ENCODE measurements at regions not wholly inside any gene's neighbourhood (a gene's known extent, or its start where the extent isn't known, plus 50 kb on each side); places are given as distances from the start of the nearest gene placed in this dataset.

DNA sequence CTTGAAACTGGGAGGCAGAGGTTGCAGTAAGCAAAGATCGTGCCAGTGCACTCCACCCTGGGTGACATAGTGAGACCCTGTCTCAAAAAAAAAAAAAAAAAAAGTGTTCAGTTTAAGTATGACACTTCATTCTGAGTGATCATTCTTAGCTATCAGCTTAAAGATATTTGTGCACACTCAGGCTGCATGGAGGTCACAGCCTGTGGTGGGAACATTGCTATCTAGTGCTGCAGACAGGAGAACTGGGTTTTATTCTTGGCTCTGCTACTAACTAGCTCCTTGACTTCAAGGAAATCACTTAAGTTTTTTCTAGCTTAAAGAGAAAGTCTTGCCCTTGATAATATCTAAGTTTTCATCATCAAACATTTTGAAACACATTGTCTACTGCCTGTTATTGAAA lies 391.3 kb upstream of the CDH7 start:
- no peaks in the 10 kb centered on the region for H3K4me1 Mint-ChIP-seq (ENCODE audit: low read depth)
- no peak for DNase-seq (ENCODE audit: low spot score)
- TF ChIP-seq, protein P1, sequence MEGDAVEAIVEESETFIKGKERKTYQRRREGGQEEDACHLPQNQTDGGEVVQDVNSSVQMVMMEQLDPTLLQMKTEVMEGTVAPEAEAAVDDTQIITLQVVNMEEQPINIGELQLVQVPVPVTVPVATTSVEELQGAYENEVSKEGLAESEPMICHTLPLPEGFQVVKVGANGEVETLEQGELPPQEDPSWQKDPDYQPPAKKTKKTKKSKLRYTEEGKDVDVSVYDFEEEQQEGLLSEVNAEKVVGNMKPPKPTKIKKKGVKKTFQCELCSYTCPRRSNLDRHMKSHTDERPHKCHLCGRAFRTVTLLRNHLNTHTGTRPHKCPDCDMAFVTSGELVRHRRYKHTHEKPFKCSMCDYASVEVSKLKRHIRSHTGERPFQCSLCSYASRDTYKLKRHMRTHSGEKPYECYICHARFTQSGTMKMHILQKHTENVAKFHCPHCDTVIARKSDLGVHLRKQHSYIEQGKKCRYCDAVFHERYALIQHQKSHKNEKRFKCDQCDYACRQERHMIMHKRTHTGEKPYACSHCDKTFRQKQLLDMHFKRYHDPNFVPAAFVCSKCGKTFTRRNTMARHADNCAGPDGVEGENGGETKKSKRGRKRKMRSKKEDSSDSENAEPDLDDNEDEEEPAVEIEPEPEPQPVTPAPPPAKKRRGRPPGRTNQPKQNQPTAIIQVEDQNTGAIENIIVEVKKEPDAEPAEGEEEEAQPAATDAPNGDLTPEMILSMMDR (IDR thresholded peaks at IDR 0.05), result no peak
- no peak overlapping the region for H3K27ac Mint-ChIP-seq (ENCODE audit: unreplicated experiment)
- H3K27me3 Mint-ChIP-seq (ENCODE audit: low read depth), result no peaks in the 10 kb centered on the region
- H3K36me3 Mint-ChIP-seq (ENCODE audit: low read depth), result no peaks in the 10 kb centered on the region
- H3K9me3 Mint-ChIP-seq (ENCODE audit: low read depth), result no peaks in the 10 kb centered on the region
- no peak overlapping the region for H3K4me3 Mint-ChIP-seq (ENCODE audit: unreplicated experiment)

DNA sequence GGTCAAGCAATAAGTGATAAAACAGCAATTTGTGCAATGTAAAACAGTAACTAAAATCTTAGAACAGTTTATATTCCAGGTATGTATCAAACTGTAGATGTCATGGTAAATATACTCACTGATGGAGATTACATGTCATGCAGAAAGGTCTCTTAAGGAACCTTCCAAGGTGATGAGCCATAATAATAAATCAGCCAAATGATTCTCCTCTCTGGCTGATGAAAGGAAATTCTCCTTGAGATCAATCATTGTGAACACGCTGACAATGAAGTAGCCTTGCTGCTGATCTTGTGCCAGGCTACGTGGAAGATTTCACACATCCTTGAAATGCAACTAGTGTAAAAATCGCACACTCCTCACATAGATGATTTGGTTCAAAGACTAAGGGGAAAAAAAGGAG lies 392.5 kb upstream of the CDH7 start:
- no peaks in the 10 kb centered on the region for H3K9me3 Mint-ChIP-seq (ENCODE audit: low read depth)

DNA sequence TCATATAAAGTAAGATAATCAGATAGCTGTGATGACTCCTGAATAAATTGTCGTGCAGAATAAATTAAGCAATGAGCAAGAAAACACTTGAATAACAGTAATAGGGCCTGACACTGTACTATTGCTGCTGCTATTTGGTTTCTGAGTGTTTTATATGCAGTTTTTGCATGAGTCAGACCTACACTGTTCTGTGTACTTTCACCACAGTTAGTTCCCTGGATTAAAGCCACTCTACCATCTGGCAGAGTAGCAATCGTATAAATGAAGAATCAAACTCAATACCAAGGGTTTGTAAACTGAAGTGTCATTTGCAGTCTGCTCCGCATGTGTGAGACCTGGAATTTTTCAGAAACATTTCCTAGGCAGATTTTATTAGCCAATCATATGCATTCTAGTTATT lies 398.6 kb upstream of the CDH7 start:
- no peaks in the 10 kb centered on the region for H3K36me3 Mint-ChIP-seq (ENCODE audit: low read depth)
- peaks cover 3% of the 10 kb centered on the region for H3K27me3 Mint-ChIP-seq (ENCODE audit: low read depth)
- no peak for DNase-seq (ENCODE audit: low spot score)
- no peak overlapping the region for H3K27ac Mint-ChIP-seq (ENCODE audit: unreplicated experiment)
- H3K9me3 Mint-ChIP-seq (ENCODE audit: low read depth), result no peaks in the 10 kb centered on the region
- TF ChIP-seq, protein P1 (IDR thresholded peaks at IDR 0.05), result no peak
- no peaks in the 10 kb centered on the region for H3K4me1 Mint-ChIP-seq (ENCODE audit: low read depth)
- no peak overlapping the region for H3K4me3 Mint-ChIP-seq (ENCODE audit: unreplicated experiment)

More for the DNA sequence above, 392.5 kb upstream of the CDH7 start:
- no peak for DNase-seq (ENCODE audit: low spot score)
- TF ChIP-seq, protein P1 (IDR thresholded peaks at IDR 0.05), result no peak
- Mint-ChIP-seq H3K27me3 (ENCODE audit: low read depth) (peaks cover 3% of the 10 kb centered on the region), H3K36me3 (ENCODE audit: low read depth) (no peaks in the 10 kb centered on the region), H3K4me1 (ENCODE audit: low read depth) (no peaks in the 10 kb centered on the region), H3K4me3 (ENCODE audit: unreplicated experiment) (no peak overlapping the region), H3K27ac (ENCODE audit: unreplicated experiment) (no peak overlapping the region)

DNA sequence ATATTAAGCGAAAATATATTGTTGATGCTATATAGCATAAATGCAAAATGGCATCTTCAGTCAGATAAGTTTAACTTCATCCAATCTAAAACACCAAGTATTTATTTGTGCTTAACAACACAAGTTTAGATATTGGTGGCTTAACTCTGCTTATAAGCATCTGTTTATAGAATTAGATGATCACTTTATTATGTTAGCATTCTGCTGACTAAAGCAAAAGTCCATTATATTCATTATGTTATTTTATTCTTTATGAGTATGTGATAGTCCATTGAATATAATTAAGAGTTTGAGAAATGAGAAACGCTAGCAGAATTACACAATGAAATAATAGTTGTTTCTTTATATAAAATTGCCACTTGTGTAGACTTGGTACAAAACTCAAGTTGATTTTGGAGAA lies 401.2 kb upstream of the CDH7 start:
- TF ChIP-seq, protein P1 (IDR thresholded peaks at IDR 0.05), result no peak
- peaks cover 3% of the 10 kb centered on the region for H3K27me3 Mint-ChIP-seq (ENCODE audit: low read depth)
- no peaks in the 10 kb centered on the region for H3K9me3 Mint-ChIP-seq (ENCODE audit: low read depth)
- no peak overlapping the region for H3K4me3 Mint-ChIP-seq (ENCODE audit: unreplicated experiment)
- H3K27ac Mint-ChIP-seq (ENCODE audit: unreplicated experiment), result no peak overlapping the region
- no peaks in the 10 kb centered on the region for H3K36me3 Mint-ChIP-seq (ENCODE audit: low read depth)
- no peaks in the 10 kb centered on the region for H3K4me1 Mint-ChIP-seq (ENCODE audit: low read depth)
- DNase-seq (ENCODE audit: low spot score), result no peak

DNA sequence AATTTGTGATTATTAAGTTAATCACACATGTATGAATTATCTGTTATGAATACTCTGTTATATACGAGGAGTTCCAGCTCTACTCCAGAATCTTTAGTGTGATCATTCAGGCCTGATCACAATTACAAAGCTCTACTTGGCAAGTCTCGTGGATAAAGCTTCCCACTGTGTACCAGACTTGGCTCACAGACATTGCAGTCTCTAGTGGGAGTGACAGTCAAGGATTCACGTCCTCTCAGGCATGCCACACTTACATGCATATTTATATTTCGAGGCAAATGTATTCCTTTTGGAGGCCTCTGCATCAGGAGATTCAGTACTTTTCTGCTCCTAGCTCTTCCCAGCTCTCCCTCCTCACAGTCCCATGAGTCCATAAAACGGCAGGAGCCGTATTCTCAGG lies 403.4 kb upstream of the CDH7 start:
- H3K4me1 Mint-ChIP-seq (ENCODE audit: low read depth), result no peaks in the 10 kb centered on the region
- H3K36me3 Mint-ChIP-seq (ENCODE audit: low read depth), result no peaks in the 10 kb centered on the region
- TF ChIP-seq, protein P1 (IDR thresholded peaks at IDR 0.05), result no peak
- H3K4me3 Mint-ChIP-seq (ENCODE audit: unreplicated experiment), result no peak overlapping the region
- H3K9me3 Mint-ChIP-seq (ENCODE audit: low read depth), result peaks cover 7% of the 10 kb centered on the region
- no peak for DNase-seq (ENCODE audit: low spot score)
- no peaks in the 10 kb centered on the region for H3K27me3 Mint-ChIP-seq (ENCODE audit: low read depth)
- H3K27ac Mint-ChIP-seq (ENCODE audit: unreplicated experiment), result no peak overlapping the region

Data from chondrocyte (in vitro differentiated cells).